H1 (cell line): ENCODE measurements at regions not wholly inside any gene's neighbourhood (a gene's known extent, or its start where the extent isn't known, plus 50 kb on each side); places are given as distances from the start of the nearest gene placed in this dataset.

ENCODE experiments used
- CTCF ChIA-PET: fragments of 300-600 bp; sonication (Branson Sonifier 250); formaldehyde crosslinking; loops from one replicate; lab custom pipeline; 2021; ENCODE audit not compliant: partially characterized antibody; lab: Charles Lee
- POLR2A ChIA-PET: fragments of 300-600 bp; sonication (Branson Sonifier 250); formaldehyde crosslinking; loops from one replicate; lab custom pipeline; 2021; ENCODE audit warnings: inconsistent platforms; ENCODE audit not compliant: partially characterized antibody; lab: Charles Lee
- DNase-seq, 2 experiments: peaks; one replicate each; pipeline versions ENCODE4 v3.0.0 to v3.0.0-alpha.2; 2010 to 2022; ENCODE audit warnings: low spot score in 2 of 2, low read depth in 1 of 2, mixed read lengths in 1 of 2
- FAIRE-seq: peaks from 2 replicates; lab custom pipeline; 2011; peaks lifted over from hg19 to GRCh38; lab: Jason Lieb, UNC
- H2AFZ ChIP-seq: 2 replicates; pipeline ENCODE4 v1.8.1; 2012; ENCODE audit warnings: low read length, inconsistent platforms
- H2AK5ac ChIP-seq: 2 replicates; pipeline ENCODE4 v1.6.1; 2013; ENCODE audit warnings: low read depth, low read length
- H2BK120ac ChIP-seq: replicated peaks from 2 replicates; pipeline ENCODE3; 2013; ENCODE audit warnings: low read depth, low read length, inconsistent platforms
- H2BK12ac ChIP-seq: 2 replicates; pipeline ENCODE4 v1.6.1; 2013; ENCODE audit warnings: low read depth, low read length
- H2BK15ac ChIP-seq: 2 replicates; pipeline ENCODE4 v1.6.1; 2013; ENCODE audit warnings: low read length
- H2BK20ac ChIP-seq: 2 replicates; pipeline ENCODE4 v1.6.1; 2013; ENCODE audit warnings: low read length
- H2BK5ac ChIP-seq: 2 replicates; pipeline ENCODE4 v1.6.1; 2013; ENCODE audit warnings: low read depth, low read length
- H3K14ac ChIP-seq: 2 replicates; pipeline ENCODE4 v1.6.1; 2013; ENCODE audit warnings: inconsistent platforms; ENCODE audit not compliant: insufficient read length
- H3K18ac ChIP-seq: 2 replicates; pipeline ENCODE4 v1.6.1; 2013; ENCODE audit warnings: low read length; ENCODE audit errors: extremely low read depth
- H3K23ac ChIP-seq: 2 replicates; pipeline ENCODE4 v1.6.1; 2013; ENCODE audit warnings: inconsistent platforms; ENCODE audit not compliant: insufficient read length
- H3K23me2 ChIP-seq: 2 replicates; pipeline ENCODE4 v1.6.1; 2013; ENCODE audit warnings: low read depth, low read length
- H3K27ac ChIP-seq: 2 replicates; pipeline ENCODE4 v1.6.1; 2011; ENCODE audit warnings: low read depth, low read length, inconsistent platforms
- H3K27me3 ChIP-seq, 4 experiments: replicated peaks in 1 of 4; 1 replicate in 1 of 4; 2 replicates in 3 of 4; pipeline versions ENCODE4 v1.6.1 to v1.8.1; 2011 to 2013; ENCODE audit warnings: low read length in 3 of 4, mild to moderate bottlenecking in 3 of 4, inconsistent platforms in 2 of 4, mixed read lengths in 2 of 4, moderate library complexity in 1 of 4; ENCODE audit not compliant: control insufficient read depth in 3 of 4, insufficient read depth in 3 of 4; ENCODE audit errors: extremely low read depth in 1 of 4
- H3K36me3 ChIP-seq, 4 experiments: 2 replicates each; pipeline versions ENCODE4 v1.6.1 to v1.8.1; 2011 to 2013; ENCODE audit warnings: mild to moderate bottlenecking in 4 of 4, low read length in 3 of 4, moderate library complexity in 2 of 4, control low read depth in 1 of 4, inconsistent platforms in 1 of 4; ENCODE audit not compliant: insufficient read depth in 4 of 4, control insufficient read depth in 2 of 4
- H3K4ac ChIP-seq: replicated peaks from 2 replicates; pipeline ENCODE3; 2013; ENCODE audit warnings: low read length, low read depth, mixed read lengths, inconsistent platforms; ENCODE audit not compliant: insufficient read length
- H3K4me1 ChIP-seq, 4 experiments: replicated peaks in 1 of 4; 1 replicate in 1 of 4; 2 replicates in 3 of 4; pipeline versions ENCODE4 v1.6.1 to v1.8.1; 2011 to 2013; ENCODE audit warnings: low read length in 3 of 4, inconsistent platforms in 2 of 4, mixed read lengths in 1 of 4; ENCODE audit not compliant: insufficient read depth in 4 of 4, control insufficient read depth in 3 of 4
- H3K4me2 ChIP-seq, 2 experiments: 2 replicates each; pipeline versions ENCODE4 v1.6.1 to v1.8.1; 2011 to 2013; ENCODE audit warnings: low read depth in 2 of 2, low read length in 2 of 2, control low read depth in 1 of 2, inconsistent platforms in 1 of 2, mild to moderate bottlenecking in 1 of 2; ENCODE audit not compliant: insufficient read depth in 1 of 2
- H3K4me3 ChIP-seq, 4 experiments: fragments of 200-600, 300-600 bp in 1 of 4; sonication (generic), shearing (Covaris generic), sonication (Bioruptor Twin) in 1 of 4; 2 replicates each; pipeline versions ENCODE4 v1.5.1 to v1.8.1; 2011 to 2016; ENCODE audit warnings: low read length in 4 of 4, low read depth in 3 of 4, control low read depth in 2 of 4, inconsistent platforms in 2 of 4, mild to moderate bottlenecking in 2 of 4, mixed read lengths in 1 of 4, moderate library complexity in 1 of 4; ENCODE audit not compliant: insufficient read depth in 2 of 4; ENCODE audit errors: extremely low read depth in 1 of 4
- H3K56ac ChIP-seq: replicated peaks from 2 replicates; pipeline ENCODE3; 2013; ENCODE audit warnings: low read depth, mild to moderate bottlenecking, mixed read lengths, low read length, inconsistent platforms; ENCODE audit not compliant: insufficient read length
- H3K79me1 ChIP-seq: 2 replicates; pipeline ENCODE4 v1.6.1; 2013; ENCODE audit warnings: low read depth, low read length, control low read depth
- H3K79me2 ChIP-seq, 2 experiments: 2 replicates each; pipeline versions ENCODE4 v1.6.1 to v1.8.1; 2012 to 2013; ENCODE audit warnings: low read length in 2 of 2, mild to moderate bottlenecking in 2 of 2, inconsistent platforms in 1 of 2; ENCODE audit not compliant: insufficient read depth in 2 of 2, control insufficient read depth in 1 of 2
- H3K9ac ChIP-seq, 4 experiments: replicated peaks in 1 of 4; 1 replicate in 1 of 4; 2 replicates in 3 of 4; pipeline versions ENCODE4 v1.6.1 to v1.8.1; 2011 to 2013; ENCODE audit warnings: low read depth in 3 of 4, low read length in 3 of 4, control low read depth in 2 of 4, mild to moderate bottlenecking in 2 of 4, moderate library complexity in 2 of 4, inconsistent platforms in 1 of 4; ENCODE audit errors: extremely low read depth in 1 of 4
- H3K9me3 ChIP-seq, 2 experiments: 2 replicates each; pipeline versions ENCODE4 v1.6.1 to v1.8.1; 2012 to 2013; ENCODE audit warnings: mild to moderate bottlenecking in 2 of 2, moderate library complexity in 2 of 2, control low read depth in 1 of 2, inconsistent platforms in 1 of 2, low read depth in 1 of 2, low read length in 1 of 2, mixed read lengths in 1 of 2; ENCODE audit not compliant: insufficient read depth in 2 of 2
- H4K20me1 ChIP-seq, 2 experiments: replicated peaks in 1 of 2; 2 replicates each; pipeline versions ENCODE3 to v1.8.1; 2011 to 2013; ENCODE audit warnings: inconsistent platforms in 2 of 2, low read length in 2 of 2, mild to moderate bottlenecking in 1 of 2; ENCODE audit not compliant: insufficient read depth in 2 of 2, control insufficient read depth in 1 of 2
- H4K5ac ChIP-seq: 2 replicates; pipeline ENCODE4 v1.6.1; 2013; ENCODE audit warnings: low read length, low read depth, mixed read lengths, inconsistent platforms; ENCODE audit not compliant: insufficient read length
- H4K8ac ChIP-seq: 2 replicates; pipeline ENCODE4 v1.8.0; 2013; ENCODE audit warnings: mild to moderate bottlenecking, moderate library complexity, low read length, inconsistent platforms; ENCODE audit not compliant: insufficient read depth; ENCODE audit errors: extremely low read depth
- H4K91ac ChIP-seq: replicated peaks from 2 replicates; pipeline ENCODE3; 2013; ENCODE audit warnings: low read length, mixed read lengths, inconsistent platforms; ENCODE audit not compliant: insufficient read length
- CBX5 ChIP-seq: fragments of 300-800, 300-1000 bp; sonication (generic); IDR thresholded peaks from 2 replicates; pipeline ENCODE4 v1.7.1; 2016; ENCODE audit warnings: antibody characterized with exemption, low read length, low read depth
- GTF2F1 ChIP-seq: IDR thresholded peaks from 2 replicates; pipeline ENCODE4 v1.6.1; 2012; ENCODE audit warnings: low read depth, low read length, improper control_type of control experiment, borderline replicate concordance
- MAFK ChIP-seq: IDR thresholded peaks from 2 replicates; pipeline ENCODE4 v1.6.1; 2012; ENCODE audit warnings: low read depth, mild to moderate bottlenecking, improper control_type of control experiment, low read length
- NRF1 ChIP-seq: IDR thresholded peaks from 2 replicates; pipeline ENCODE4 v1.6.1; 2011; ENCODE audit warnings: mild to moderate bottlenecking, low read depth, low read length, improper control_type of control experiment
- PHF8 ChIP-seq: fragments of 200-600 bp; sonication (generic); conservative IDR thresholded peaks from 2 replicates; pipeline ENCODE4 v1.7.1; 2012; ENCODE audit warnings: low read depth, mild to moderate bottlenecking, inconsistent platforms, low read length, moderate library complexity
- POLR2A ChIP-seq, 2 experiments: IDR thresholded peaks; 1 replicate in 1 of 2; 2 replicates in 1 of 2; pipeline ENCODE4 v1.6.1; 2011; ENCODE audit warnings: low read depth in 2 of 2, low read length in 2 of 2, mild to moderate bottlenecking in 2 of 2; ENCODE audit errors: control extremely low read depth in 1 of 2
- POLR2AphosphoS5 ChIP-seq: IDR thresholded peaks from 2 replicates; pipeline ENCODE4 v1.6.1; 2011; ENCODE audit warnings: low read depth, low read length
- RFX5 ChIP-seq: IDR thresholded peaks from 2 replicates; pipeline ENCODE4 v1.6.1; 2011; ENCODE audit warnings: low read depth, low read length, improper control_type of control experiment, borderline replicate concordance
- SRF ChIP-seq: IDR thresholded peaks from 2 replicates; pipeline ENCODE4 v1.6.1; 2011; ENCODE audit warnings: mild to moderate bottlenecking, low read depth, low read length, moderate library complexity
- TAF1 ChIP-seq: IDR thresholded peaks from 2 replicates; pipeline ENCODE4 v1.6.1; 2011; ENCODE audit warnings: mild to moderate bottlenecking, low read depth, low read length
- TCF12 ChIP-seq: IDR thresholded peaks from 2 replicates; pipeline ENCODE4 v1.6.1; 2011; ENCODE audit warnings: low read depth, mild to moderate bottlenecking, low read length
- TEAD4 ChIP-seq: IDR thresholded peaks from 2 replicates; pipeline ENCODE4 v1.6.1; 2012; ENCODE audit warnings: low read depth, low read length, inconsistent platforms, mixed read lengths
- YY1 ChIP-seq: IDR thresholded peaks from 2 replicates; pipeline ENCODE4 v1.6.1; 2011; ENCODE audit warnings: low read depth, mild to moderate bottlenecking, low read length
- WGBS, 2 experiments: shearing (Covaris generic) in 1 of 2; methylation state at CpG; one replicate each; pipeline versions ENCODE4 v1.1.6 to v1.1.7; 2013 to 2015; ENCODE audit warnings: low lambda C conversion rate in 2 of 2, mixed read lengths in 2 of 2, inconsistent platforms in 1 of 2, low coverage in 1 of 2, missing lambda C conversion rate in 1 of 2; ENCODE audit not compliant: insufficient replicate concordance in 2 of 2, insufficient coverage in 1 of 2, insufficient read length in 1 of 2; ENCODE audit errors: extremely low coverage in 1 of 2, missing lambda C conversion rate in 1 of 2; 5-methylcytosine and 5-hydroxymethylcytosine counted together
- TF ChIP-seq, protein P1 (sequence below), 3 experiments: IDR thresholded peaks; 1 replicate in 2 of 3; 2 replicates in 1 of 3; pipeline versions ENCODE4 v1.5.1 to v1.6.1; 2011; ENCODE audit warnings: low read length in 3 of 3, mild to moderate bottlenecking in 3 of 3, inconsistent platforms in 2 of 3, low read depth in 1 of 3, moderate library complexity in 1 of 3; ENCODE audit not compliant: insufficient read depth in 1 of 3; ENCODE audit errors: control extremely low read depth in 1 of 3

DNA sequence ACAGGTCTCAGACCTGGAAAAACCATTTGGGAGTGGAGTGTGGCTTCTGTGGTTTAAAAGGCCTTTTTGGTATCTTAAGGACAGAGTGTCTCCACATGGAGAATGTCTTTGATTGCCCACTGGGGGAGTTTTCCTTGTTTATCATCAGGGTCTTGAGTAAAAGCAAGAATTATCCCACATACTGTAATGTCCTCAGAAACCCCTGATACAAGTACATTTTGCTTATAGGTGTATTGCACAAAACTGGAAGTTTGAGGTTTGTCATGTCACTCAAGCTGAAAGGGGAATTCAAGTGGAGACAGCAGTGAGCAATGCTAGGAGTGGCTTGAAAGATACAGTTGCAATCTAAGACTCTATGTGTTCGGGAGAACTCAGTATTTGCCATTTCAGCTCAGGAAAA lies 62.7 kb upstream of the GRAMD2B start:
- no peak overlapping the region for H2BK12ac ChIP-seq
- H3K14ac ChIP-seq: no peak overlapping the region
- H4K5ac ChIP-seq: no peak overlapping the region
- FAIRE-seq (no peak), DNase-seq (no peak)
- no peak overlapping the region for H2AFZ ChIP-seq
- H2AK5ac ChIP-seq: no peak overlapping the region
- H2BK120ac ChIP-seq: no peak overlapping the region
- H3K79me2 ChIP-seq: no peaks in the 10 kb centered on the region
- CTCF ChIA-PET: interaction anchor here (0.8 to 2.4 kb wide), 7 partner anchors 9 to 180 kb away, joined by 3 to 14 read pairs (median 4); no protein-coding TSS in a partner anchor
- no peak overlapping the region for H2BK15ac ChIP-seq
- no peaks in the 10 kb centered on the region for H3K79me1 ChIP-seq
- H2BK20ac ChIP-seq: no peak overlapping the region
- H3K27ac ChIP-seq: no peak overlapping the region
- no peaks in the 10 kb centered on the region for H3K9me3 ChIP-seq
- no peak overlapping the region for H4K91ac ChIP-seq
- H3K23me2 ChIP-seq: no peaks in the 10 kb centered on the region
- no peak overlapping the region for H3K9ac ChIP-seq
- H4K8ac ChIP-seq: no peak overlapping the region
- no peak overlapping the region for H3K4ac ChIP-seq
- H3K4me3 ChIP-seq: no peak overlapping the region
- no peak overlapping the region for H3K23ac ChIP-seq
- H3K4me2 ChIP-seq: no peak overlapping the region
- WGBS, 2 experiments: 79% methylated on average over 1 of the region's 1 CpG; no CpG with 5 or more reads in 1 of the 2 experiments
- no peaks in the 10 kb centered on the region; a peak in 1 of 8 replicates for H3K36me3 ChIP-seq
- H2BK5ac ChIP-seq: no peak overlapping the region
- no peaks in the 10 kb centered on the region for H4K20me1 ChIP-seq
- H3K56ac ChIP-seq: no peak overlapping the region
- H3K4me1 ChIP-seq: no peaks in the 10 kb centered on the region
- POLR2A ChIA-PET: interaction anchor here (0.9 kb wide), 1 partner anchor 62 kb away, joined by 3 read pairs; the partner anchor contains the start of gene GRAMD2B
- H3K18ac ChIP-seq: no peak overlapping the region
- H3K27me3 ChIP-seq: no peaks in the 10 kb centered on the region
- TF ChIP-seq TCF12 (no peak), CBX5 (no peak), PHF8 (no peak), TAF1 (no peak), POLR2A (IDR thresholded peaks at IDR 0.05; ENCODE audit: control extremely low read depth in 1 of 2, low read depth in 2 of 2, low read length in 2 of 2) (no peak), YY1 (no peak), GTF2F1 (no peak), POLR2AphosphoS5 (no peak), SRF (no peak), NRF1 (no peak), MAFK (no peak), RFX5 (no peak), TEAD4 (no peak)
- TF ChIP-seq, protein P1, sequence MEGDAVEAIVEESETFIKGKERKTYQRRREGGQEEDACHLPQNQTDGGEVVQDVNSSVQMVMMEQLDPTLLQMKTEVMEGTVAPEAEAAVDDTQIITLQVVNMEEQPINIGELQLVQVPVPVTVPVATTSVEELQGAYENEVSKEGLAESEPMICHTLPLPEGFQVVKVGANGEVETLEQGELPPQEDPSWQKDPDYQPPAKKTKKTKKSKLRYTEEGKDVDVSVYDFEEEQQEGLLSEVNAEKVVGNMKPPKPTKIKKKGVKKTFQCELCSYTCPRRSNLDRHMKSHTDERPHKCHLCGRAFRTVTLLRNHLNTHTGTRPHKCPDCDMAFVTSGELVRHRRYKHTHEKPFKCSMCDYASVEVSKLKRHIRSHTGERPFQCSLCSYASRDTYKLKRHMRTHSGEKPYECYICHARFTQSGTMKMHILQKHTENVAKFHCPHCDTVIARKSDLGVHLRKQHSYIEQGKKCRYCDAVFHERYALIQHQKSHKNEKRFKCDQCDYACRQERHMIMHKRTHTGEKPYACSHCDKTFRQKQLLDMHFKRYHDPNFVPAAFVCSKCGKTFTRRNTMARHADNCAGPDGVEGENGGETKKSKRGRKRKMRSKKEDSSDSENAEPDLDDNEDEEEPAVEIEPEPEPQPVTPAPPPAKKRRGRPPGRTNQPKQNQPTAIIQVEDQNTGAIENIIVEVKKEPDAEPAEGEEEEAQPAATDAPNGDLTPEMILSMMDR (IDR thresholded peaks at IDR 0.05; ENCODE audit: control extremely low read depth in 1 of 3, insufficient read depth in 1 of 3, low read depth in 1 of 3, low read length in 3 of 3): no peak
